ENCODE measurements at regions not wholly inside any gene's neighbourhood (a gene's known extent, or its start where the extent isn't known, plus 50 kb on each side); places are given as distances from the start of the nearest gene placed in this dataset.
A peak's percentile ranks its signal among the peaks of the same experiment; 100 is the strongest.
"Not testable (repeated sequence)": the region's sequence is repeated elsewhere in the genome, so short reads cannot be mapped to it uniquely, and the experiment has no call there.

DNA sequence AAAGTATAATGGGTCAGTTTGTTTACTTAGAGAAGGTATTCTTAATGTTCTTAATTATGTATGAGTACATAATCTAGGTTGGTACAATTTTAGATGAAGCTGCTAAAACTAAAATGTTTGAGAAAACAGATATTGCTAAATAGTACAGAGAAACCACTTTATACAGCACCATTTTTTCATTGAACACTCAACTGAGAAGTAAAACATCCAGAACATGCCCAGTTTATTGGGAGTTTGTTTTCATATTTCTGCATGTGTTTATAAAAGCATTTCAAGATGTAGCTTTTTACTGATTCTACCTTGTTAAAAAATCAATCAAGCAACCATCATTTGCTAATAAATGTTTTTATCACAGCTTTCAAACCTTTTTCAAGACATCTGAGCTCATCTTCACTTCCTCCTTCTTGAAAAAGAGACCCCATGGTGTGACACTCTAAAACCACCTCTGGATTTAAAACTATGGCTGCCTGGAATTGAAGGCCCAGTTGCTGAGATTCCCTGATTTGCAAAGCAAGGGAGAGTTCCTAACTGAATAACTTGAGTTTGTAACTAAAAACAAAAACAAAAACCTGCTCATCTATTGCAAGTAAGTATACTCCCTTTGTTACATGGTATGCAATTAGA is 585.9 kb downstream of the ZEB2 start:
- no peak for DNase-seq

DNA sequence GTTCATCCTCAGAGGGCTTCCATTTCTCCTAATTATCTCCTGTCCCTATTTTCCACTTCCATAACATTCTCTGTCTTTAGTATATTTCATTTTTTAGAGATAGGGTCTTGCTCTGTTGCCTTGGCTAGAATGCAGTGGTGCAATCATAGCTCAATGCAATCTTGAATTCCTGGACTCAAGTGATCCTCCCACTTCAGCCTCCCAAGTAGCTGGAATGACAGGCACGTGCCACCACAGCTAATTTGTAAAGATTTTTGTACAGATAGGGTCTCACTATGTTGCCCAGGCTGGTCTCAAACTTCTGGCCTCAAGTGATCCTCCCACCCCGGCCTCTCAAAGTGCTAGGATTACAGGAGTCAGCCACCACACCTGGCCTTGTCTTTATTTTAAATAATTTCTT is 589.0 kb downstream of the ZEB2 start:
- no peak for DNase-seq

DNA sequence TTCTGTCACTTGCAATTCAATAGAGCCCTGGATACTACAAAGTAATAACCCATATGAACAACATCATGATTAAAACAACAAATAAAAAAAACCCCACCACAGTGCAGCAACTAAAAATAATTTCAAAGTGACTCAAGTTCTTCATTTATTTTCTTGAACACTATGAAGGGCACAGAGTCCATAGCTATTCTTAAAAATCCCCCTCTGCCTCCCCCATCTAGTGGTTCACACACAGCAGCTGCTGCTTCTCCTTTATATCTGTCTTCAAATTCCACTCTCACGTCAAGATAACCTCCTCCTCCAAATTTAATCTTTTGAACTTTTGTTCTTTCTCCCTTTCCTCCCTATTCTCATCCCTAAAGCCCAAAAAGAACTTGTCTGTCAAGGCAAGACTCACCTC is 591.3 kb downstream of the ZEB2 start:
- DNase-seq: no peak

DNA sequence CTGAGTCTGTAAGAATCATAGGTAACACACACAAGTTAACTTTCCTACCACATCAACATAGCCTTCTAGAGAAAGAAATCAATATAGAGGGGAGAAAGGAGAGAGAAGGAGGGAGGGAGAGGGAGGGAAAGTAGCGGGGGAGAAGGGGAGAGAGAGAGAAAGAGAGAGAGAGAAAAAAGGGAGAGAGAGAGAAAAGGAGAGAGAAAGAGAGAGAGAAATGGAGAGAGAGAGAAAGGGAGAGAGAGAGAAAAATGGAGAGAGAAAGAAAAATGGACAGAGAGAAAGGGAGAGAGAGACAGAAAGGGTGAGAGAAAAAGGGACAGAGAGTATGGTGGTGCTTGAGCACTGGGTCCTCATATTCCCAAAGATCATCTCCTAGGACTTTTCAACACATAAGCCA is 591.7 kb downstream of the ZEB2 start:
- DNase-seq: no peak

DNA sequence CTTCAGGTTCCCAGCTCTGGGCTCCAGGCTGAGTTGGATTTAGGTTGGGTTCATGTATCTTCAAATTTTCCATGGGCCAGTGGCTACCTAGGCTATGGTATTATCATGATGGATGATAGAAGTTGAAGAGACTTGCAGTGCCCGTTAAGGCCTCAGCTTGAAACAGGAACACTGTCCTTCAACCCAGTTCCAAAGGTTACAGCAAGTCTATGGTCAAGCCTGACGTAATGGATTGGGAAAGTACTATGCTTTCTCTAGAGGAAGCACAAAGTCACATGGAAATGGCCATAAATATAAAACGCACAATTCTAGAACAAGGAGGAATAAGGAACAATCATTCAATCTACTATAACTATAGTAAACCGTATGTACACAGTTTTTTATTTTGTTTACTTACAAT is 593.2 kb downstream of the ZEB2 start:
- DNase-seq: no peak

DNA sequence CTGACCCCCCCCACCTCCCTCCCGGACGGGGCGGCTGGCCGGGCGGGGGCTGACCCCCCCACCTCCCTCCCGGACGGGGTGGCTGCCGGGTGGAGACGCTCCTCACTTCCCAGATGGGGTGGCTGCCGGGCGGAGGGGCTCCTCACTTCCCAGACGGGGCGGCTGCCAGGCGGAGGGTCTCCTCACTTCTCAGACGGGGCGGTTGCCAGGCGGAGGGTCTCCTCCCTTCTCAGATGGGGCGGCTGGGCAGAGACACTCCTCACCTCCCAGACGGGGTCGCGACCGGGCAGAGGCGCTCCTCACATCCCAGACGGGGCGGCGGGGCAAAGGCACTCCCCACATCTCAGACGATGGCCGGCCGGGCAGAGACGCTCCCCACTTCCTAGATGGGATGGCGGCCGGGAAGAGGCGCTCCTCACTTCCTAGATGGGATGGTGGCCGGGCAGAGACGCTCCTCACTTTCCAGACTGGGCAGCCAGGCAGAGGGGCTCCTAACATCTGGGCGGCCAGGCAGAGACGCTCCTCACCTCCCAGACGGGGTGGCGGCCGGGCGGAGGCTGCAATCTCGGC is 597.6 kb downstream of the ZEB2 start:
- DNase-seq: not testable (repeated sequence)

DNA sequence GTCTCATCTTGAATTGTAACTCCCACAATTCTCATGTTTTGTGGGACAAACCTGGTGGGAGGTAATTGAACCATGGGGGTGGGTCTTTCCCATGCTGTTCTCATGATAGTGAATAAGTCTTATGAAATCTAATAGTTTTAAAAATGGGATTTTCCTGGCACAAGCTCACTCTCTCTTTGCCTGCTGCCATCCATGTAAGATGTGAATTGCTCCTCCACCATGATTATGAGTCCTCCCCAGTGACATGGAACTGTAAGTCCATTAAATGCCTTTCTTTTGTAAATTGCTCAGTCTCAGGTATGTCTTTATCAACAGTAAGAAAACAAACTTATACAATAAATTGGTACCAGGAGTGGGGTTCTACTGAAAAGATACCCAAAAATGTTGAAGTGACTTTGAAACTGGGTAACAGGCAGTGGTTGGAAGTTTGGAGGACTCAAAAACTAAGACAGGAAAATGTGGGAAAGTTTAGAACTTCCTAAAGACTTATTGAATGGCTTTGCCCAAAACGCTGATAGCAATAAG is 601.4 kb downstream of the ZEB2 start:
- DNase-seq: no peak

DNA sequence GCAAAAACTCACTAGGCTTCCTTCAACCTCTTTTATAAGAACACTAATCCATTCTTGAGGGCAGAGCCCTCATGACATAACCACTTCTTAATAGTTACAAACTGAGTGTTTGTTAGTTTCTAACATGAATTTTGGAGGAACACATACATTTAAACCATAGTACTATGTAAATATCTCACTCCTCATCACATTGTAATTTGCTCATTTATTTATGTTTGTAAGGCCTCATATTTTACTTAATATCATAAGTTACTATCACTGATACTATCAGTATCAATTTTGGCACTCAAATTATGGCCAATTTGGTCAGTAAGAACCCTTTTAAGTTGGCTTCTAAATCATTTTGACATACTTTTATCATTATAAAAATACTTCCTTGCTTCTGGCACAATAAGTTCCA is 603.1 kb downstream of the ZEB2 start:
- DNase-seq: no peak

DNA sequence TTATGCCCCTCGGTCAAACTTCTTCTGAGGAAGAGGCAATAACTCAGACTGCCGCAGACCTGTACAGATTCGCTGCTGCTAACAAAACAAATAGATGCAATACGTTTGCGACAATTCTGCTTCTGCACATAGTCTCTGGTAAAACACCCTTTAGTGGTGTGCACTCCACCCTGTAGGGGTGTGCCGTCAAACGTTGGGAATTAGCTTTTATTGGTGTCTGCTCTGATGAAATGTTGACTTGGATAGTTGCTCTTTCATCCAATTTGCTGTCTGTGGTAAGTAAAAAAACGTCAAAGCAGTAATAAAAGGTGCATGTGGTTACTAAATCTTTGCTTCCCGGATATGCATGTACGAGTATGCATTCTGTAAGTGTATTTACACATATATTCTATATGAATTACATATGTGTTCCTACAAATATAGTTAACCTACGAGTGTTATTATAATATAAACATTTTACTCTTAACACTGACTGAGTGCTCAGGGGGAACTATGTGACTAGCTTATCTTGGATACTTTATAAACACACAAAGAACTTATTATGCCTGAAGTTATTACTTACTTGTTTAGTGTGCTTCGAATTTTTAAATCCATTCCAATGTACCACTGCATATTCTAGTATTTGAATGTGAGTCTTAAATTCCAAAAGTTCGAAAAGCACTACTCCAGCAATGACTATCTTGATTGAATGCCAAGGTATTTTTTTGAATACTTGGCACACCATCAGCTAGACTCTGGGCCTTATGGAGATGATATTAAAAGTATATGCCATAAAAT is 610.2 kb downstream of the ZEB2 start:
- DNase-seq: no peak

DNA sequence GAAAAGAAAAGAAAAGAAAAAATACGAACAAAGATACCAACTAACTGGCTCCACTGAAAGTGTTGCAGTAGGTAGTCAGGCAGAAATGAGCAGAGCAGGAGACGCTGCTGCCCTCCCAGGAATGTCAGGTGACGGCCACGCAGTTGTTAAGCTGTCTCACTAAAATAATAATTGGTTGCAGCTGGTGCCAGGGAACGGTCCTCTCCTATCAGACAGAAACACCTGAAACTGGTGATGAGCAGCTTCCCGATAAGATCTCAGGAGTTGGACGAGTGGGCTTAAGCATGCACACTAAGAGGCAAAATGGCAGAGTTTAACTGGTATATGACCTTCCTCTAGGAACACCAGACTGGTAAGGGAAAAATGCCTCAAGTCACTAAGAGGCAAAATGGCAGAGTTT is 611.1 kb downstream of the ZEB2 start:
- DNase-seq: no peak

DNA sequence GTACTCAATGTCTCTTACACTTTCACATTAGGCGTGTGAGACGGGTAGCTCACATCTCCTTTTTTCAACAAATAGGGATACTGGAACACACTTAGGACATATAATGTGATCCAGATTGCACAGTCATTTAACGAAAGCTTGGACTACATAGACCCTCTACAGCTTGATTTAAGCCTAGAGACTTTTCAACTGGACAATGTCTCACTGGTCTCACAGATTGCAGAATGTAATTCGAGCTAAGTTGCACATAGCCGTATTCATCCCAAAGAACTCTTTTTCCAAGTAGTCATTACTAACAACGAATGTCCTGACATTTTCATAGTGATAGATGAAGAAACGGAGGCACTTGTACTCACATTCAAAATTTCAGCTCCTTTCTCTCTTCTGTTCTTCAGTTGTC is 612.1 kb downstream of the ZEB2 start:
- no peak for DNase-seq

DNA sequence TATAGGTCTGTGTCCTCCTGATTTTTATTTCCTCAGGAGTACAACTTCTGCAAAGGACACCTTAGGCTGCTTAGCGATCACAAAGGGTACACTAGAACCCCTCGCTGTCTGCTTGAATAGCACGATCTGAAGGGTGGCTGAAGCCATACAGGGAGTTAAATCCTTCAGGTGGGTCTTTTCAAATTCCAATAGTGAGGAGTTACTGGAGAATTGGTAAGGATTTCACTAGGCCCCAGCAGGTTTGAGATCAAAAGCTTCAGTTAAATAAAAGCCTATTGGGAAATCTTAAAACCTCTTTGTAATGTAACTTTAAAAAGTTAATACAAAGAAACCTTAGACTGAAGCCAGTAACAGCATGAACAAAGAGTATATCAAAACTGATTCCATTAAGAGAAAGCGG is 613.1 kb downstream of the ZEB2 start:
- no peak for DNase-seq

DNA sequence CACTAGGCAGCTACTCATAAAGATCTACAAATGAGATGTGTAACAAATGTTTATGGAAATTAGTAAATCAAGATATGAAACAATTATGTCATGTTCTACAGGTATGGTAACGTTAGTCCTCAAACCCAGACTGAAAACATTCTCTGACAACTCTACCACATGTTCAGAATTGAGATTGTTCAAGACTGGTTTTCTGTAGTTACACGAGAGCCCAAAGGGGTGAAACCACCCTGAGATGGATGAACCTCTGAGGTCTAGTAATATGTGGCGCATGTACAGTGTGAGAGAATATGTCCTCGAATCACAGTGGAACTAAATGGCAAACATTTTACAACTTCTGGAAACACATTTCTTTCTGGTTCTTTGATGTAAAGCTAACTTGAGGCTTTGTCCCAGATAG is 614.3 kb downstream of the ZEB2 start:
- no peak for DNase-seq

DNA sequence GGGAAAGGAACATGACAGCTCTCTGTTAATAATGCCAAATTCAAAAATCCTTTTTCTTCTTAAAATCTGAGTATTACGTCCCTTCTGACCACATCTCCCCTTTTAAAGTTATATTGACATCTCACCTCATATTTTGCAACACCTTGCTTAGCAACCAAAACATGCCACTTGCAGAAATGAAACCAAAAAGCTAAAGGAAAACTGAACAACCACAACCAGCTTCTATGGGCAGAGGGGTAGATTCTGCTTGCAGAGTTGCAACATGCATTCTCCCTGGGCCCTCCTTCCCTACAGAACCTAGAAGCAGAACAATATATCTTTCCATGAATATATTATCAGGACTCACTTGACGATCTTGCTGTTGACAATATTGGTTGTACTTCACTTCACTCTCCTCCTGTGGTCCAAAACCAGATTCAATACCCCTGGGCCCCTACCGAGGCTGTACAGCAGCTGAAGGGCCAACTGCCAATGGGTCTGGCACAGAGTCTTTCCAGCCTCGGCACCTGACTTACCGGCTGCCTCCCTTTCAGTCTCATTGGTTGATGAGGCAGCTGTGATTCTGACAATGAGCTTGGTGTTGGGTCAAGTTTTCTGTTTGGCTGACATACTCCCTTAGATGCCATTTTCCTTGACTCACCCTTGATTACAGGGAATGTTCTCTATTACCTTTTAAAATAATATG is 616.6 kb downstream of the ZEB2 start:
- peak in 9 of 56 donors; percentile 1 to 8 (median 2) for DNase-seq

DNA sequence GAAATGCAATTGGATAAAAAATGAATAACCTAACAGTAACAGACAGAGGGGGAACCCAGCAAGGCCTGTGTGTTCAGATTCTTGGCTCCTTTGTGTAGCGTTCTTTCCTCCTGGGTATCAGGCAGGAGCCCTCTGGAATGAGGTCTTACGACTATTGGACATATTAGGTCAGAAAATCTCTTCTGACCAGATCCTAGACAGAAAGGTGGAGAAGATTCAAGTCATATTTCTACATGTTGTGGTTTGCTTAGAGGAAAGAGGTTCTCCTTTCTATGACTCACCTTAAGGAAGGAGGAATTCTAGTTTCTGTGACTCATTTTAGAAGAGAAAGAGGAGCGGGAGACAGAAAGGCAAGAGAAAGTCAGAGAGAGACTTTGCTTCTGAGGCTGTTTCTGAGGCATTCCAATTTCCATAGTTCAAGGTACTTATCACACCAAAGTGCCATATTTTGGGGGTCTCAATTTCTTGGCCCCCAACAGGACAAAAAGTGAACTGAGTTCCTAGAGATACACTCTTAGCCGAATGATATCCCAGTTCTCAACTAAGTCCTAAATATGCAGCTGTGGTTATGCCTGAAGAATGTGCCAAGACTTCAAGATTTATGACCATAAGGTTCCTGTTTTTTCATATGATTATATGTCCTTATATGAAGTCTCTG is 618.6 kb downstream of the ZEB2 start:
- no peak for DNase-seq

DNA sequence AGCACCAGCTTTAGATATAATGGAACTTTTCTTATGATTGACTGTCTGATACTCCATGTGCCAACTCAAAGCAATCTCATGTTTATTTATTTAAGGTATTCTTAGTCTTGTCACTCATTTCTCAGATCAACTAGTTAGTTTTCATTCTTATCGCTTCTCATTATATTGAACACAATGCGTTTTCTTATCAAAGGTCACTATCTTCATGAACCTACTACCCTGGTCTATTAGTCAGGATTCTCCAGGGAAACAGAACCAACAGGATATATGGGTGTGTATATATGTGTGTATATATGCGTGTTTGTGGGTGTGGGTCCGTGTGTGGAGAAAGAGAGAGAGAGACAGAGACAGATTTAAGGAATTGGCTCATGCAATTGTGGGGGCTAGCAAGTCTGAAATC is 619.9 kb downstream of the ZEB2 start:
- DNase-seq: no peak

DNA sequence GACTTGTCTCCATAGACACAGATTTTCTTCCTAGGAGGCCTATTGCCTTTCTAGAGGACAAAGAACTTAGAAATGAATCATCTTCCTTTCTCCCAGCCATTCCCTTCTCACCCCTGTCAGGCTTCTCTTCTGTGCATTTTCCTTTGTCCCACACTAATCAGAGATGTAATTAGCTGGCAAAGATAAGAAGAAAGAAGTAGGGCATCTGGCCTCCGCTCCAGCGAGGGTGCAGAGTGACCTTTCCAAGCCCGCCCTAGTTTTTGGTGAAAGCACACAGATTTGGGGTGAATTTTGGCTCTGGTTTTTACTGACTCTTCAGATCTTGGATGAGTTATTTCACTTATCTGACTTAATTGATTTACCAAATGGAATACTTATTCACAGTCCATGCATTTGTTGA is 626.5 kb downstream of the ZEB2 start:
- no peak for DNase-seq

DNA sequence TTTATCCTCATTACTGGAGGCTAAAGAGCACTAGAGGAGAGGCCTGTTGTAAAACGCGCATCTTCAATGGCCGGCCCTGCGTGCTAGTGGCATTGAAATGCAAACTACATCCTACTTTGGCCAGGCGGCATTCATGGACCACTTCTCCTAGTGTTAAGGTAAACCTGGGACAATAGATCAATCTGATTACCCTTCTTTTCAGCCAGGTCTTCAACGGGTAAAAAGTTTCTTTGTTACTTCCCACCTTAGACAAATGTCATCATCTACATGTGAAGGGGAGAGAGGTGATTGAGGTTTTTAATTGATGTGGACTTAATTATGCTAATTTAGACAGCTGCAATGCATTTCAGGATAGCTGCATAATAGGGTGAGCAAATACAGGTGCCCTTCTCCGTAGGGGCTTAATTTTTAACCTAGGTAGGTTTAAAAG is 628.0 kb downstream of the ZEB2 start:
- DNase-seq: no peak

DNA sequence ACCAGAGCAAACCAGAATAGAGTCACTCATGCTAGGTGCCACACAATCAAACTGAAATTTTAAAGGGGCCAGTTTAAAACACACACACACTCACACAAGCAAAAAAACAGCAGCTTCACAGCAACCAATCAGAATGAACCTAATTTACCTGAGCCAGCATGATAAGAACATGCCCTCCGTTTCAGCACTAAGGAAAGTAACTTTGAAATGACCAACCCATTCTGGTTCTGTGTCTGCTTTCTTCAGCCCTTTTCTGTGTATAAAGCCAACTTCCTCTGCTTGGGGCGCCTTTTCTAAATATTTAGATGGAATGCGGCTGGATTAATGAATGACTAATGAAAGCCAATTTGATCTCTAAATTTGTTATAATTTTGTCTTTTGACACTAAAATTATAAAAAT is 629.1 kb downstream of the ZEB2 start:
- DNase-seq: no peak

DNA sequence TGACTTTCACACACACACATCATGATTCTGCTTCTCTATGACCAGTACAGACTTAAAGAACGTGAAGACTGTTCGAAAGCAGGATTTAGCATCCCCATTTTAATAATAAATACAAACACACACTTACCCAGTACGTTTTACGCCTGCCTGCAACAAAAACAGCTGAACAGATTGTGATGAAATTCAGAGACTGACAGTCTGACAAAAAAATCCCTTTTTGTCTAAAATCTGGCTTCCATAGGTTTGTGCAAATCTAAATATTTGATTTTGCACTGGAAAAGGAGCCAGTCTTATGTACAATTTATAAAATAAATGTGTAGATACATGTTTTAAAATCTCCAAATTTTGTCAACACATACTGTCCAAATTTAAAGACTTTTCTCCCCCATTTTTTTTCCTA is 630.7 kb downstream of the ZEB2 start:
- DNase-seq: no peak

DNA sequence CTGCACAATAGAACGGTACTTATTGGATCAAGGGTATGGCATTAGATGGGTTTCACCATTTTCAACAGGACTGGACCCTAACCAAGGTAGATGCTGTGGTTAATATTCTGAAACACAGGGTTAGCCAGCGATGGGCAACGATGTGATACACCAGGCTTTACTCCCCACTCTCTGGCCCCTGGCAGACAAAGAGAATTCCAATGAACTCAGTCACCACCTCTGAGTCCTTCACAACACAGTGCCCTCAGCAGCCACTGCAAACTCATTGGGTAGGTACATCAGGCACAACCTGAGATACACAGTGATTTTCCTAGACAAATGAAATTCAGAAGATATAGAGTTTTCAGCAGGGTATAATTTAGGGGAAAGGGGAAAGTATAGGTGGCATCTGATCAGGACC is 634.5 kb downstream of the ZEB2 start:
- DNase-seq: no peak

DNA sequence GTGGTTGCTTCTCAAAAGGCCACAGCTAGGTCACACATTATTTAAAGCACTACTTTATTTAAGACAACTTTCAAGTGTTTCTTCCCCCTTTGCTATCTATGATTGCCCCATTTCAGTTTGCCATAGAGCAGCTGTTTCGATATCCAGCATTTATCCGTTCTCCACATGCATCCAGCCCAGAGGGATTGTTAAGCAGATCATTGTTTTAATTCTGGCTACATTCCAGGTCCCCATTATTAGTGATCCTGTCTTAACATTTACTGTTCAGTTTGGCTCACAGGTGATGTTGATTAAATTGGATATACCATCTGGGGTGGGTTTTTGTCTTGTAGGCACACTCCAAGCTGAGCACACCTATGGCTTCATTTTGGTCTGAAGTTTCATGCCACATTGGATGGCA is 638.7 kb downstream of the ZEB2 start:
- DNase-seq: no peak

Data from amygdala (tissue), 56 donors.